Neural cell (in vitro differentiated cells): ENCODE measurements at regions not wholly inside any gene's neighbourhood (a gene's known extent, or its start where the extent isn't known, plus 50 kb on each side); places are given as distances from the start of the nearest gene placed in this dataset.

Experiments used
- H2AFZ ChIP-seq: fragments of 200-600, 300-800 bp; sonication (generic), shearing (Covaris generic); 2 replicates; pipeline ENCODE4 v1.6.0; 2014; ENCODE audit warnings: low read depth, mild to moderate bottlenecking, antibody characterized with exemption, low read length, moderate library complexity
- H3F3A ChIP-seq: fragments of 200-600 bp; shearing (Covaris generic); 2 replicates; pipeline ENCODE4 v1.6.1; 2016; ENCODE audit warnings: mild to moderate bottlenecking, moderate library complexity, mixed read lengths, antibody characterized with exemption, low read length; ENCODE audit not compliant: insufficient read depth, poor library complexity, severe bottlenecking
- H3K27ac ChIP-seq: fragments of 200-600, 300-800 bp; sonication (generic), shearing (Covaris generic); 2 replicates; pipeline ENCODE4 v1.5.1; 2014; ENCODE audit warnings: mild to moderate bottlenecking, low read length, moderate library complexity
- H3K27me3 ChIP-seq: fragments of 300-800, 200-600 bp; sonication (generic), shearing (Covaris generic); 2 replicates; pipeline ENCODE4 v1.6.0; 2014; ENCODE audit warnings: mild to moderate bottlenecking, low read depth, low read length, moderate library complexity; ENCODE audit not compliant: insufficient read depth
- H3K36me3 ChIP-seq: fragments of 300-800, 200-600 bp; sonication (generic), shearing (Covaris generic); 2 replicates; pipeline ENCODE4 v1.5.1; 2014; ENCODE audit warnings: mild to moderate bottlenecking, antibody characterized with exemption, low read length, moderate library complexity; ENCODE audit not compliant: insufficient read depth
- H3K4me2 ChIP-seq: fragments of 300-800, 200-600 bp; sonication (generic), shearing (Covaris generic); 2 replicates; pipeline ENCODE4 v1.6.0; 2014; ENCODE audit warnings: mild to moderate bottlenecking, low read length
- H3K4me3 ChIP-seq: fragments of 300-800, 200-600 bp; sonication (generic), shearing (Covaris generic); 2 replicates; pipeline ENCODE4 v1.5.1; 2014; ENCODE audit warnings: mild to moderate bottlenecking, low read length, moderate library complexity
- H3K79me2 ChIP-seq: fragments of 200-600 bp; shearing (Covaris generic); replicated peaks from 2 replicates; pipeline ENCODE4 v1.6.0; 2014; ENCODE audit warnings: mild to moderate bottlenecking, low read length, moderate library complexity; ENCODE audit not compliant: insufficient read depth
- H3K9ac ChIP-seq: fragments of 300-800, 200-600 bp; sonication (generic), shearing (Covaris generic); 2 replicates; pipeline ENCODE4 v1.6.1; 2016; ENCODE audit warnings: mild to moderate bottlenecking, low read length, mixed read lengths
- H3K9me2 ChIP-seq: fragments of 200-600 bp; shearing (Covaris generic); 2 replicates; pipeline ENCODE4 v1.6.1; 2016; ENCODE audit warnings: mild to moderate bottlenecking, low read length, mixed read lengths; ENCODE audit not compliant: insufficient read depth
- H3K9me3 ChIP-seq: fragments of 200-600, 300-800 bp; sonication (generic), shearing (Covaris generic); 2 replicates; pipeline ENCODE4 v1.6.1; 2016; ENCODE audit warnings: mild to moderate bottlenecking, mixed run types, low read length, moderate library complexity, mixed read lengths
- H4K20me1 ChIP-seq: fragments of 200-600 bp; shearing (Covaris generic); 2 replicates; pipeline ENCODE4 v1.6.1; 2016; ENCODE audit warnings: mild to moderate bottlenecking, mixed run types; ENCODE audit not compliant: insufficient read depth
- CTCF ChIP-seq: fragments of 450-650 bp; IDR thresholded peaks from 2 replicates; pipeline ENCODE4 v1.5.1; 2014; ENCODE audit warnings: antibody characterized with exemption, mild to moderate bottlenecking, moderate library complexity; ENCODE audit not compliant: poor library complexity, severe bottlenecking
- EP300 ChIP-seq: fragments of 450-650 bp; conservative IDR thresholded peaks from 2 replicates; pipeline ENCODE4 v1.6.1; 2014; ENCODE audit warnings: antibody characterized with exemption, mild to moderate bottlenecking, moderate library complexity; ENCODE audit not compliant: poor library complexity, severe bottlenecking
- EZH2 ChIP-seq: fragments of 200-600, 300-800 bp; shearing (Covaris generic), sonication (generic); IDR thresholded peaks from 2 replicates; pipeline ENCODE4 v1.6.1; 2014; ENCODE audit warnings: antibody characterized with exemption, low read length, borderline replicate concordance, mild to moderate bottlenecking; ENCODE audit not compliant: insufficient read depth, poor library complexity, severe bottlenecking
- MXI1 ChIP-seq: fragments of 450-650 bp; conservative IDR thresholded peaks from 2 replicates; pipeline ENCODE4 v1.6.1; 2014; ENCODE audit warnings: antibody characterized with exemption, mild to moderate bottlenecking; ENCODE audit not compliant: poor library complexity, severe bottlenecking
- POLR2AphosphoS5 ChIP-seq: IDR thresholded peaks from 2 replicates; pipeline ENCODE4 v1.6.1; 2012
- RAD21 ChIP-seq: fragments of 450-650 bp; conservative IDR thresholded peaks from 2 replicates; pipeline ENCODE4 v1.6.1; 2014; ENCODE audit warnings: antibody characterized with exemption, mild to moderate bottlenecking, moderate library complexity
- SMC3 ChIP-seq: fragments of 450-650 bp; conservative IDR thresholded peaks from 2 replicates; pipeline ENCODE4 v1.6.1; 2014; ENCODE audit warnings: antibody characterized with exemption, mild to moderate bottlenecking, moderate library complexity; ENCODE audit not compliant: poor library complexity
- TAF1 ChIP-seq: IDR thresholded peaks from 2 replicates; pipeline ENCODE4 v1.6.1; 2012; ENCODE audit warnings: low read depth
- TF ChIP-seq, protein P1 (sequence below): IDR thresholded peaks from 2 replicates; pipeline ENCODE4 v1.6.1; 2012; ENCODE audit warnings: borderline replicate concordance

- Histone ChIP-seq H2AFZ (no peak overlapping the region), H3K27me3 (no peaks in the 10 kb centered on the region), H3K79me2 (no peaks in the 10 kb centered on the region), H3K9me3 (no peaks in the 10 kb centered on the region), H3K4me2 (no peak overlapping the region), H3F3A (no peaks in the 10 kb centered on the region), H3K27ac (no peak overlapping the region), H3K9me2 (no peaks in the 10 kb centered on the region), H3K4me3 (no peak overlapping the region), H3K36me3 (no peaks in the 10 kb centered on the region), H4K20me1 (no peaks in the 10 kb centered on the region), H3K9ac (no peak overlapping the region)
- TF ChIP-seq EP300 (no peak), MXI1 (no peak), RAD21 (no peak), SMC3 (no peak), POLR2AphosphoS5 (no peak), EZH2 (no peak), TAF1 (no peak), CTCF (no peak)
- TF ChIP-seq, protein P1, sequence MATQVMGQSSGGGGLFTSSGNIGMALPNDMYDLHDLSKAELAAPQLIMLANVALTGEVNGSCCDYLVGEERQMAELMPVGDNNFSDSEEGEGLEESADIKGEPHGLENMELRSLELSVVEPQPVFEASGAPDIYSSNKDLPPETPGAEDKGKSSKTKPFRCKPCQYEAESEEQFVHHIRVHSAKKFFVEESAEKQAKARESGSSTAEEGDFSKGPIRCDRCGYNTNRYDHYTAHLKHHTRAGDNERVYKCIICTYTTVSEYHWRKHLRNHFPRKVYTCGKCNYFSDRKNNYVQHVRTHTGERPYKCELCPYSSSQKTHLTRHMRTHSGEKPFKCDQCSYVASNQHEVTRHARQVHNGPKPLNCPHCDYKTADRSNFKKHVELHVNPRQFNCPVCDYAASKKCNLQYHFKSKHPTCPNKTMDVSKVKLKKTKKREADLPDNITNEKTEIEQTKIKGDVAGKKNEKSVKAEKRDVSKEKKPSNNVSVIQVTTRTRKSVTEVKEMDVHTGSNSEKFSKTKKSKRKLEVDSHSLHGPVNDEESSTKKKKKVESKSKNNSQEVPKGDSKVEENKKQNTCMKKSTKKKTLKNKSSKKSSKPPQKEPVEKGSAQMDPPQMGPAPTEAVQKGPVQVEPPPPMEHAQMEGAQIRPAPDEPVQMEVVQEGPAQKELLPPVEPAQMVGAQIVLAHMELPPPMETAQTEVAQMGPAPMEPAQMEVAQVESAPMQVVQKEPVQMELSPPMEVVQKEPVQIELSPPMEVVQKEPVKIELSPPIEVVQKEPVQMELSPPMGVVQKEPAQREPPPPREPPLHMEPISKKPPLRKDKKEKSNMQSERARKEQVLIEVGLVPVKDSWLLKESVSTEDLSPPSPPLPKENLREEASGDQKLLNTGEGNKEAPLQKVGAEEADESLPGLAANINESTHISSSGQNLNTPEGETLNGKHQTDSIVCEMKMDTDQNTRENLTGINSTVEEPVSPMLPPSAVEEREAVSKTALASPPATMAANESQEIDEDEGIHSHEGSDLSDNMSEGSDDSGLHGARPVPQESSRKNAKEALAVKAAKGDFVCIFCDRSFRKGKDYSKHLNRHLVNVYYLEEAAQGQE: no peak
Observed at GRCh38 chr10:2053805-2054204, 316.5 kb upstream of the ADARB2 start.

GRCh38 chr10:2051108-2051507 lies 313.8 kb upstream of the ADARB2 start:
- H3K9ac ChIP-seq: no peak overlapping the region
- H3K4me2 ChIP-seq: no peak overlapping the region
- H3F3A ChIP-seq: no peaks in the 10 kb centered on the region
- TF ChIP-seq EP300 (no peak), POLR2AphosphoS5 (no peak)
- TF ChIP-seq, protein P1: no peak
- H3K27ac ChIP-seq: no peak overlapping the region
- no peaks in the 10 kb centered on the region for H3K9me2 ChIP-seq
- no peaks in the 10 kb centered on the region for H3K27me3 ChIP-seq
- H3K4me3 ChIP-seq: no peak overlapping the region
- no peaks in the 10 kb centered on the region for H3K9me3 ChIP-seq
- H2AFZ ChIP-seq: no peak overlapping the region
- H4K20me1 ChIP-seq: no peaks in the 10 kb centered on the region
- no peaks in the 10 kb centered on the region for H3K36me3 ChIP-seq
- H3K79me2 ChIP-seq: no peaks in the 10 kb centered on the region
